Liver (tissue), 3 donors: ENCODE measurements at regions not wholly inside any gene's neighbourhood (a gene's known extent, or its start where the extent isn't known, plus 50 kb on each side); places are given as distances from the start of the nearest gene placed in this dataset.

Source experiments
- ATF3 ChIP-seq: IDR thresholded peaks from 2 replicates; pipeline ENCODE4 v1.6.1; 2016; ENCODE audit warnings: antibody characterized with exemption
- CTCF ChIP-seq: fragments of 150-350 bp; IDR thresholded peaks from 2 replicates; pipeline ENCODE4 v1.5.1; 2017; ENCODE audit warnings: improper control_type of control experiment, low read depth, low read length; ENCODE audit not compliant: missing input control
- EGR1 ChIP-seq, 2 donors: IDR thresholded peaks; 2 replicates each; pipeline ENCODE4 v1.6.1; 2016 to 2018; ENCODE audit warnings: antibody characterized with exemption in 2 of 2, low read depth in 2 of 2
- RAD21 ChIP-seq, 2 donors: IDR thresholded peaks; 2 replicates each; pipeline ENCODE4 v1.6.1; 2016; ENCODE audit warnings: antibody characterized with exemption in 2 of 2, mild to moderate bottlenecking in 2 of 2
- donor health status: healthy.
- donor health status: healthy.

GRCh38 chr13:103812558-103812957 is 746.3 kb upstream of the SLC10A2 start:
- no peak for TF ChIP-seq CTCF
- TF ChIP-seq RAD21 (IDR thresholded peaks at IDR 0.05), result no peak
- TF ChIP-seq EGR1 (IDR thresholded peaks at IDR 0.05; ENCODE audit: low read depth in 2 of 2), result no peak
- no peak for TF ChIP-seq ATF3
